SH-SY5Y (cell line): ENCODE measurements at regions not wholly inside any gene's neighbourhood (a gene's known extent, or its start where the extent isn't known, plus 50 kb on each side); places are given as distances from the start of the nearest gene placed in this dataset.

Experiments used
- GATA2 ChIP-seq: IDR thresholded peaks from 2 replicates; pipeline ENCODE4 v1.6.1; 2011; ENCODE audit warnings: mild to moderate bottlenecking, low read depth, low read length
- GATA3 ChIP-seq: IDR thresholded peaks from 2 replicates; pipeline ENCODE4 v1.6.1; 2011; ENCODE audit warnings: low read depth, mild to moderate bottlenecking, low read length, moderate library complexity

GRCh38 chr2:51107841-51108240 is 75.9 kb upstream of the NRXN1 start:
- no peak for TF ChIP-seq GATA2
- no peak for TF ChIP-seq GATA3

DNA sequence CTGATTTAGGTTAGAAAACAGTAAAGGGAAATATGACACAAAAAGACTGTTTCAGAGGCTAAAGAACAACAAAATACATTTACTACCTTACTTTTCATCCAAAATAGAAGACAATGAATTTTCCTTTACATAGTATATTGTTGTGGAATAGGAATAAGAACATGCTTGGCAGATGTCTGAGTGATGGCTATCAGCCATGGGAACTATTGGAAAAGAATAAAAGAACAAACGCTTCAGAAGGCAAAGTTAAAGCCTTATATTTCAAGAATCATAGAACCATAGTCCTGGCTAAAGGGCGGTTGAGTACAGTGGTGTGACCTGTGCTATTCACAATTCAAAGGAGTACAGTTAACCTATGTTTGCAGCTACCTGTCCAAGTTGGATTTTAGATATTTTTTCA is 73.9 kb upstream of the NRXN1 start:
- TF ChIP-seq GATA2 (no peak), GATA3 (no peak)

GRCh38 chr2:51103205-51103604 is 71.3 kb upstream of the NRXN1 start:
- TF ChIP-seq GATA2 (no peak), GATA3 (no peak)

DNA sequence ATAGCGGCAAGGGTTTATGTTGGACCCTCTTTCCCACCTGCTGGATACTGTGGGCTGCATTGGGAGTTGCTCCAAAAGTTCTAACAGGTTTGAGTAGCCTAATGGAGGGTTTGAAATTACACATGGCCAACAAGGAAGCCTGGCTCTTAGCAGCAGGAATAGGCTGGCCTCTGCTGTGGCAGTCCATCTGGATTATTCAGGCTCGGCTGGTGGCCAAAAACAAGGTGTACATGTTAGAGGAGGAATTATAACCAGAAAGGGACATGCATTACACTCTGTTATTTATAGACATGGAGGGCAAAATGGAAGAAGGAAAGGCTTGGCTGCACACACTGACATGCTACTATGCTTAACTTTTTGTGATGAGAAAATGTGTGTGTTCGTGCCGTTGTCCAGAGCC is 61.1 kb upstream of the NRXN1 start:
- TF ChIP-seq GATA3 (no peak), GATA2 (no peak)

GRCh38 chr2:51085420-51086068 is 53.6 kb upstream of the NRXN1 start:
- TF ChIP-seq GATA3, result no peak
- TF ChIP-seq GATA2, result no peak

DNA sequence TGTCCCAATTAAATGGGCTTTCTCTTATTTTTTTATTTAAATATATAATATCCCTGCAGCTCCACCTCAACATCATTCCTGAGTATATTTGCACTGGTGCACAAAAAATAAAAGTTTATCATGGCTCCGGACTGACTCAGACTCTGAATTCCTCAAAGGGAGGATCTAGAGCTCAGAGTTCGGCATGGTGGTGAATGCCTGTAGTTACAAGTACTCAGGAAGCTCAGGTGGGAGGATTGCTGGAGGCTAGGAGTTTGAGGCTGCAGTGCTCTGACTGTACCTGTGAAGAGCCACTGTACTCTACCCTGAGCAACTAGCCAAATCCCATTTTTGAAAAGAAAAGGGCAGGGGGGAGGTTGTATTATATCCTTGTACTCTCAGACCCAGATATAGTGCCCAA is 52.8 kb upstream of the NRXN1 start:
- no peak for TF ChIP-seq GATA2
- no peak for TF ChIP-seq GATA3
